Psoas muscle (tissue), 7 donors: ENCODE measurements at regions not wholly inside any gene's neighbourhood (a gene's known extent, or its start where the extent isn't known, plus 50 kb on each side); places are given as distances from the start of the nearest gene placed in this dataset.

Experiments used
- ATAC-seq, 4 donors: fragments of 200-7000 bp; cut with Tn5 transposase; one replicate each; pipeline ENCODE4 v1.9.1; 2020; ENCODE audit warnings: moderate library complexity in 3 of 4, mild to moderate bottlenecking in 2 of 4
- DNase-seq, 2 donors: peaks; one replicate each; pipeline ENCODE4 v3.0.0-alpha.2; 2020
- H3K27ac ChIP-seq: fragments of 200-600 bp; one replicate; pipeline ENCODE4 v1.8.0; 2022
- H3K27me3 ChIP-seq, 3 donors: fragments of 200-600 bp in 1 of 3; one replicate each; pipeline versions ENCODE4 v1.6.1 to v1.8.0; 2013 to 2022; ENCODE audit warnings: low read length in 2 of 3, mild to moderate bottlenecking in 2 of 3, moderate library complexity in 1 of 3; ENCODE audit not compliant: insufficient read depth in 3 of 3
- H3K36me3 ChIP-seq, 2 donors: fragments of 200-600 bp in 1 of 2; one replicate each; pipeline versions ENCODE4 v1.6.1 to v1.8.0; 2013 to 2022; ENCODE audit warnings: low read depth in 1 of 2, mild to moderate bottlenecking in 1 of 2, moderate library complexity in 1 of 2; ENCODE audit not compliant: insufficient read depth in 1 of 2
- H3K4me1 ChIP-seq: fragments of 200-600 bp; one replicate; pipeline ENCODE4 v1.8.0; 2022
- H3K4me3 ChIP-seq: fragments of 200-600 bp; one replicate; pipeline ENCODE4 v1.8.0; 2022; ENCODE audit warnings: mild to moderate bottlenecking
- H3K9me3 ChIP-seq: fragments of 200-600 bp; one replicate; pipeline ENCODE4 v1.8.0; 2022
- WGBS, 3 donors: extraction: QIAGEN DNeasy Blood & Tissue Kit; methylation state at CpG; one replicate each; pipeline versions ENCODE4 v1.1.6 to v1.1.7; 2013; 5-methylcytosine and 5-hydroxymethylcytosine counted together
- intact Hi-C, 2 donors: fragments of 100-400 bp; cut with DNase I; formaldehyde crosslinking; loops; one replicate each; pipeline versions ENCODE4 v1.11.0 to v1.14.2; 2022
- TF ChIP-seq, protein P1 (sequence below): fragments of 200-600 bp; IDR thresholded peaks from one replicate; pipeline ENCODE4 v1.8.0; 2022; ENCODE audit warnings: antibody characterized with exemption
- donor health status: healthy with polysubstance abuse.
- donor health status: DM: no; HTN: no; CAD: no; lungs with moderate emphysema.
- donor health status: Bipolar disorder and iron deficiency.
- donor health status: healthy.
- donor health status: DM: yes; HTN: yes; CAD: no.
- donor health status: DM: no; HTN: no; CAD: no.
- donor health status: DM: yes; HTN: yes; CAD: no.

DNA sequence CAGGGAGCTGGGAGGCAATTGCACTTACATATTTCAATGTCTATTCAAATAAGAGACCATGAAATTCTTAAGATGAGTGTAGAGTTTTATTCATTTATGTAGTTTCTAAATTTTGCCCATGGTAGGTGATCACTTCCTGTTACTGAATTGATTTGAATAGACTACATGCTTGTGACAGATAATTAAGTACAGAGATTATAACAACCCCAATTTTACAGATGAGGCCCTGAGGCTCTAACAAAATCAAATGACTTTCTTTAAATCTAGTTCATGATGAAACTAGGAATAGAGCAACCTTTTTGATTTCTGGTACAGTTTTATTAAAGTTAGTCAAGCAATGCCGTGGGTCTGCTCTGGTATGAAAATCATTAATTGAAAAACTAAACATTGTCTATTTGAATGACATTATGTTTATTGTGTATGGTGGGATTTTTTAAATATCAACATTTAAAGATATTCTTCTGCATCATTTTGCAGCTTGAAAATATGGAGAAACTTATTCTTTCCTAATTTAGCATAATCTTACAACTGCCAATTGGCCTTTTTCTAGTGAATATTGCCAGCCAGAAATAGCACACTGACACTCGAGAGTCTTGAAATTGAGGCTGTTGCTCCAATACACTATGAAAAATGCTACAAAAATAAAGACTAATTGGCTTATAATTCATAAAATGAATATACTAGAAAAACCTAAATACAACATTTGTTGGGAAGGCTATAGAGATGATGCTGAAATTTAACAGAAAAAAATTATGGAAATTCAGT is 308.9 kb downstream of the SLC6A15 start:
- intact Hi-C loops = no loop called here
- WGBS, 3 donors = 55 to 59% (median 59%) methylated on average over 2 of the region's 2 CpGs

DNA sequence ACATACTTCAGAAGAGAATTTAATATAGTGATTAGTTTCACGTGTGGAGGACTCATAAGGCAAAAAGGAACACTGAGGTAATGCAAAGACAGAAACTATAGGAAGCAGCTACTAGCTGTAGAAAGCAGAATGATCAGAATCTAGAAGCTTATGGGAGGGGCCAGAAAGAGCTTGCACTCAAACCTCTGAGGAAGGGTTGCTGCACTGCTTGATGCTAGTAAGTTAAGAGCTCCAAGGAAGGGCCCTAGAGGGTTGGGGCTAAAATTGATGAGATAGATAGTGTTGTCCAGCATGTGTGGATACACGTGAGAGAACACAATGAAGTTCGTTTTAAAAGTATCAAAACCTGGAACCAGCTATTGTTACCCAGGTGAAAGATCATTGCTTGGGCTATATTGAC is 311.1 kb downstream of the SLC6A15 start:
- TF ChIP-seq, protein P1, sequence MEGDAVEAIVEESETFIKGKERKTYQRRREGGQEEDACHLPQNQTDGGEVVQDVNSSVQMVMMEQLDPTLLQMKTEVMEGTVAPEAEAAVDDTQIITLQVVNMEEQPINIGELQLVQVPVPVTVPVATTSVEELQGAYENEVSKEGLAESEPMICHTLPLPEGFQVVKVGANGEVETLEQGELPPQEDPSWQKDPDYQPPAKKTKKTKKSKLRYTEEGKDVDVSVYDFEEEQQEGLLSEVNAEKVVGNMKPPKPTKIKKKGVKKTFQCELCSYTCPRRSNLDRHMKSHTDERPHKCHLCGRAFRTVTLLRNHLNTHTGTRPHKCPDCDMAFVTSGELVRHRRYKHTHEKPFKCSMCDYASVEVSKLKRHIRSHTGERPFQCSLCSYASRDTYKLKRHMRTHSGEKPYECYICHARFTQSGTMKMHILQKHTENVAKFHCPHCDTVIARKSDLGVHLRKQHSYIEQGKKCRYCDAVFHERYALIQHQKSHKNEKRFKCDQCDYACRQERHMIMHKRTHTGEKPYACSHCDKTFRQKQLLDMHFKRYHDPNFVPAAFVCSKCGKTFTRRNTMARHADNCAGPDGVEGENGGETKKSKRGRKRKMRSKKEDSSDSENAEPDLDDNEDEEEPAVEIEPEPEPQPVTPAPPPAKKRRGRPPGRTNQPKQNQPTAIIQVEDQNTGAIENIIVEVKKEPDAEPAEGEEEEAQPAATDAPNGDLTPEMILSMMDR = no peak
- H3K36me3 ChIP-seq = no peaks in the 10 kb centered on the region
- 68 to 75% (median 74%) methylated on average over 3 of the region's 3 CpGs for WGBS, 3 donors
- no peaks in the 10 kb centered on the region for H3K4me1 ChIP-seq
- DNase-seq = no peak
- no peak overlapping the region for H3K4me3 ChIP-seq
- H3K9me3 ChIP-seq = no peaks in the 10 kb centered on the region
- intact Hi-C loops = no loop called here
- H3K27me3 ChIP-seq = no peaks in the 10 kb centered on the region
- no peak overlapping the region for H3K27ac ChIP-seq
- no peak for ATAC-seq

More for the DNA sequence above, 308.9 kb downstream of the SLC6A15 start:
- Histone ChIP-seq H3K4me3 (no peak overlapping the region), H3K9me3 (no peaks in the 10 kb centered on the region), H3K36me3 (no peaks in the 10 kb centered on the region), H3K27ac (no peak overlapping the region), H3K27me3 (no peaks in the 10 kb centered on the region), H3K4me1 (no peaks in the 10 kb centered on the region)
- ATAC-seq (no peak), DNase-seq (no peak)
- TF ChIP-seq, protein P1 = no peak

DNA sequence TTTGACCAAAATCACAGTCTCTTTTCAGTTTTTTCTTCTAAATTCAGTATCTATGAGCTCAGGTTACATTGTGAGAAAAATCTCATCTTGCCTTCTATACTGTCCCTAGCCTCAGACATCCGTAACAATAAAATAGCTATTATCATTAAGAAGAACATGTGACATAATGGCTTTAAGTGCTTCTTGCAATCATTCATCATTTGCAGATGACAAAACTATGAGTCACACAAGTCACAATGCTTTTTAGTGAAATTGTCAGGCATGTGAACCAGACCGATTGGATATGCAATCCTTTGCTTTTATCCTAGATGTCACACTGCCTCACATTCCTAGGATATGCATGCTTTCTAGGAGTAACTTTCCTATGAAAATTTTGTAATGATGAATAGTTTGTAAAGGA is 313.1 kb downstream of the SLC6A15 start:
- DNase-seq (no peak), ATAC-seq (no peak)

DNA sequence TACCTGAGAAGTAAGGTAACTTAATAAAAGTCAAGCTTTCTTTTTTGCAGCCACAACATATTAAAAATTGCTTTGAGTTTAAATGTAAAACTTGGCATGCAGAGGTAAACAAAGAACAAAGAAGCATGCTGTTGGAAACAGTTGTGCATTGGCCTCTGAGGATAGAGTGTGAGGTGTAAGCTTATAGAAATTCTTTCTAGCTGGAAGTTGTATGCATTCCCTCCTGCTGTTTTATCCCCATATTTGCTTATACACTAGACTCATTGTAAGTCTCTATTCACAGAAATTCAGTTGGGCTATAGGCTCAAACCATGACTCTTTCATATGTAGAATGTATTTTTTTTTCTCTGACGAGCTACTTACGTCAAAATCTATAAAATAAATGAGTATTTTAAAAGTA is 316.3 kb downstream of the SLC6A15 start:
- WGBS, 3 donors = 65 to 77% (median 68%) methylated on average over 2 of the region's 2 CpGs
- H3K27ac ChIP-seq = no peak overlapping the region
- no peak overlapping the region for H3K4me3 ChIP-seq
- H3K36me3 ChIP-seq = no peaks in the 10 kb centered on the region
- TF ChIP-seq, protein P1 = no peak
- intact Hi-C loops = no loop called here
- H3K27me3 ChIP-seq = no peaks in the 10 kb centered on the region
- H3K9me3 ChIP-seq = no peaks in the 10 kb centered on the region
- DNase-seq (no peak), ATAC-seq (no peak)
- H3K4me1 ChIP-seq = no peaks in the 10 kb centered on the region

More for the DNA sequence above, 313.1 kb downstream of the SLC6A15 start:
- Histone ChIP-seq H3K9me3 (no peaks in the 10 kb centered on the region), H3K4me1 (no peaks in the 10 kb centered on the region), H3K4me3 (no peak overlapping the region), H3K36me3 (no peaks in the 10 kb centered on the region), H3K27ac (no peak overlapping the region), H3K27me3 (no peaks in the 10 kb centered on the region)
- intact Hi-C loops = no loop called here
- TF ChIP-seq, protein P1 = no peak
- WGBS, 3 donors = 24 to 38% (median 31%) methylated on average over 2 of the region's 2 CpGs

DNA sequence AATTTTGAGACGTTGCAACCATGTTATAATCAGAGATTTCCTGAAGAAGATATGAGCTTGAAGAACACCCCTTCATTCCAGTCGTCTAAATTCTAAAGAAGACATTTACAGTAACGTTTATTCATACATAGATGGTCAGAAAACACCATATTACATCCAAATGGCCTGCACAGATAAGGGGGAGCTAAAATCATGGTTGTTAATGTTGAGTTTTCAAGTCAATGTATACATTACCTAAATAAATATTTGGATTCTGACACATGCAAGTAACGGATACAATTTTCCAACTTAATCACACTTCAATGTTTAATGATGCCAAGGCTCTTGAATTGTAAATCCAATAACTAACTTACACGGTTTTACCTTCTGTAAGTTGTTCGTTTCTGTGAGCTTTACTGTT is 318.4 kb downstream of the SLC6A15 start:
- intact Hi-C loops = no loop called here
- H3K4me1 ChIP-seq = no peaks in the 10 kb centered on the region
- no peak for DNase-seq
- no peaks in the 10 kb centered on the region for H3K36me3 ChIP-seq
- H3K27ac ChIP-seq = no peak overlapping the region
- no peaks in the 10 kb centered on the region for H3K9me3 ChIP-seq
- no peak overlapping the region for H3K4me3 ChIP-seq
- H3K27me3 ChIP-seq = no peaks in the 10 kb centered on the region
- 71 to 80% (median 75%) methylated on average over 6 of the region's 6 CpGs for WGBS, 3 donors
- TF ChIP-seq, protein P1 = no peak
- ATAC-seq = no peak
